Dedifferentiated amniotic fluid mesenchymal stem cell (primary cell): ENCODE measurements at regions not wholly inside any gene's neighbourhood (a gene's known extent, or its start where the extent isn't known, plus 50 kb on each side); places are given as distances from the start of the nearest gene placed in this dataset.

Source experiments
- DNase-seq: peaks from one replicate; pipeline ENCODE4 v3.0.0-alpha.2; 2016; ENCODE audit errors: extremely low spot score

- no peak for DNase-seq
Measured at GRCh38 chrX:45879512-45879911, 665.7 kb downstream of the ZNF674 start.

GRCh38 chrX:45876206-45876605 lies 669.0 kb downstream of the ZNF674 start:
- no peak for DNase-seq

GRCh38 chrX:45873781-45874180 lies 671.4 kb downstream of the ZNF674 start:
- DNase-seq: no peak

- DNase-seq: no peak
Measured at GRCh38 chrX:45872480-45872879, 671.8 kb upstream of the DIPK2B start.

- DNase-seq: no peak
Measured at GRCh38 chrX:45868425-45868824, 667.7 kb upstream of the DIPK2B start.

GRCh38 chrX:45862801-45863200 lies 662.1 kb upstream of the DIPK2B start:
- DNase-seq: no peak

- DNase-seq: no peak
Measured at GRCh38 chrX:45860450-45860849, 659.8 kb upstream of the DIPK2B start.

GRCh38 chrX:45859407-45859806 lies 658.7 kb upstream of the DIPK2B start:
- DNase-seq: no peak

- DNase-seq: no peak
Measured at GRCh38 chrX:45852884-45853283, 652.2 kb upstream of the DIPK2B start.

GRCh38 chrX:45851434-45851991 lies 650.8 kb upstream of the DIPK2B start:
- DNase-seq: no peak

GRCh38 chrX:45850775-45851433 lies 650.2 kb upstream of the DIPK2B start:
- no peak for DNase-seq

GRCh38 chrX:45850197-45850774 lies 649.6 kb upstream of the DIPK2B start:
- DNase-seq: no peak

GRCh38 chrX:45849261-45849862 lies 648.7 kb upstream of the DIPK2B start:
- DNase-seq: peak; percentile 78

- DNase-seq: no peak
Measured at GRCh38 chrX:45847961-45848360, 647.3 kb upstream of the DIPK2B start.

GRCh38 chrX:45846328-45846727 lies 645.7 kb upstream of the DIPK2B start:
- DNase-seq: no peak

- DNase-seq: no peak
Measured at GRCh38 chrX:45845142-45845541, 644.5 kb upstream of the DIPK2B start.

- no peak for DNase-seq
Measured at GRCh38 chrX:45843518-45843917, 642.8 kb upstream of the DIPK2B start.

- no peak for DNase-seq
Measured at GRCh38 chrX:45842926-45843315, 642.2 kb upstream of the DIPK2B start.

- DNase-seq: no peak
Measured at GRCh38 chrX:45842207-45842925, 641.7 kb upstream of the DIPK2B start.

GRCh38 chrX:45840411-45840950 lies 639.8 kb upstream of the DIPK2B start:
- no peak for DNase-seq

GRCh38 chrX:45830343-45830742 lies 629.7 kb upstream of the DIPK2B start:
- DNase-seq: no peak

- peak; percentile 84 for DNase-seq
Measured at GRCh38 chrX:45824471-45824870, 623.8 kb upstream of the DIPK2B start.
